B cell (primary cell): ENCODE measurements at regions not wholly inside any gene's neighbourhood (a gene's known extent, or its start where the extent isn't known, plus 50 kb on each side); places are given as distances from the start of the nearest gene placed in this dataset.

Experiments used
- CTCF ChIP-seq: fragments of 200-600 bp; IDR thresholded peaks from one replicate; pipeline ENCODE4 v1.8.0; 2022; ENCODE audit warnings: antibody characterized with exemption, mild to moderate bottlenecking
- EZH2 ChIP-seq: IDR thresholded peaks from 2 replicates; pipeline ENCODE4 v1.6.1; 2012; ENCODE audit warnings: borderline replicate concordance, low read depth, mild to moderate bottlenecking, moderate library complexity, low read length; ENCODE audit not compliant: insufficient read depth, poor library complexity, severe bottlenecking

GRCh38 chr16:60405286-60405685 is 1631.0 kb downstream of the CDH8 start:
- TF ChIP-seq CTCF: no peak
- no peak for TF ChIP-seq EZH2
